Spleen (tissue), 11 donors: ENCODE measurements at regions not wholly inside any gene's neighbourhood (a gene's known extent, or its start where the extent isn't known, plus 50 kb on each side); places are given as distances from the start of the nearest gene placed in this dataset.

ENCODE experiments used
- DNase-seq: peaks from one replicate; pipeline ENCODE4 v3.0.0-alpha.2; 2020
- H3K27ac ChIP-seq, 8 donors: fragments of 200-600 bp; sonication (generic) in 7 of 8; 1 replicate in 4 of 8; 2 replicates in 4 of 8; pipeline versions ENCODE4 v1.5.0 to v1.8.0; 2016 to 2021; ENCODE audit warnings: inconsistent platforms in 4 of 8, mild to moderate bottlenecking in 4 of 8, moderate library complexity in 1 of 8
- H3K27me3 ChIP-seq, 7 donors: fragments of 200-600 bp; sonication (generic) in 6 of 7; replicated peaks in 1 of 7; 1 replicate in 4 of 7; 2 replicates in 3 of 7; pipeline versions ENCODE4 v1.5.0 to v1.8.0; 2016 to 2021; ENCODE audit warnings: inconsistent platforms in 3 of 7, mild to moderate bottlenecking in 1 of 7
- H3K36me3 ChIP-seq, 6 donors: fragments of 200-600 bp; sonication (generic) in 5 of 6; 1 replicate in 4 of 6; 2 replicates in 2 of 6; pipeline versions ENCODE4 v1.5.0 to v1.8.0; 2016 to 2021; ENCODE audit warnings: inconsistent platforms in 2 of 6
- H3K4me1 ChIP-seq, 6 donors: fragments of 200-600 bp; sonication (generic) in 5 of 6; 1 replicate in 3 of 6; 2 replicates in 3 of 6; pipeline versions ENCODE4 v1.5.0 to v1.8.0; 2016 to 2021; ENCODE audit warnings: inconsistent platforms in 3 of 6
- H3K4me3 ChIP-seq, 8 donors: fragments of 200-600 bp; sonication (generic) in 7 of 8; 1 replicate in 4 of 8; 2 replicates in 4 of 8; pipeline versions ENCODE4 v1.5.0 to v1.8.0; 2016 to 2021; ENCODE audit warnings: inconsistent platforms in 4 of 8, mild to moderate bottlenecking in 4 of 8, moderate library complexity in 2 of 8
- H3K9me3 ChIP-seq, 8 donors: fragments of 200-600 bp; sonication (generic) in 7 of 8; 1 replicate in 4 of 8; 2 replicates in 4 of 8; pipeline versions ENCODE4 v1.5.0 to v1.8.0; 2016 to 2021; ENCODE audit warnings: inconsistent platforms in 4 of 8
- POLR2A ChIP-seq, 3 donors: fragments of 450-650 bp; IDR thresholded peaks; one replicate each; pipeline ENCODE4 v1.5.1; 2017; ENCODE audit warnings: antibody characterized with exemption in 3 of 3, mild to moderate bottlenecking in 1 of 3
- POLR2AphosphoS5 ChIP-seq, 3 donors: sonication (generic); formaldehyde crosslinking; IDR thresholded peaks; one replicate each; pipeline ENCODE4 v1.5.1; 2017; ENCODE audit warnings: antibody characterized with exemption in 3 of 3
- WGBS, 5 donors: extraction: QIAGEN DNeasy Blood & Tissue Kit in 3 of 5; methylation state at CpG; one replicate each; pipeline versions ENCODE4 v1.1.5 to v1.1.7; 2013 to 2018; 5-methylcytosine and 5-hydroxymethylcytosine counted together
- intact Hi-C: fragments of 100-400 bp; cut with DNase I; formaldehyde crosslinking; loops from one replicate; pipeline ENCODE4 v1.15.0; 2023; ENCODE audit warnings: low total_unique reads
- TF ChIP-seq, protein P1 (sequence below), 11 experiments: fragments of 200-600 bp in 7 of 11; fragments of 450-650 bp in 4 of 11; sonication (generic) in 4 of 11; IDR thresholded peaks in 8 of 11; conservative IDR thresholded peaks in 3 of 11; 1 replicate in 7 of 11; 2 replicates in 4 of 11; pipeline versions ENCODE4 v1.4.0 to v1.8.0; 2016 to 2021; ENCODE audit warnings: antibody characterized with exemption in 11 of 11, inconsistent platforms in 4 of 11, mild to moderate bottlenecking in 1 of 11
- donor health status: healthy with polysubstance abuse.
- donor health status: DM: no; HTN: no; CAD: no; lungs with moderate emphysema.
- donor health status: DM: no; HTN: no; CAD: no.
- donor health status: Bipolar disorder and iron deficiency.
- donor health status: healthy.
- donor health status: DM: no; HTN: no; CAD: no.
- donor health status: DM: yes; HTN: yes; CAD: no.

DNA sequence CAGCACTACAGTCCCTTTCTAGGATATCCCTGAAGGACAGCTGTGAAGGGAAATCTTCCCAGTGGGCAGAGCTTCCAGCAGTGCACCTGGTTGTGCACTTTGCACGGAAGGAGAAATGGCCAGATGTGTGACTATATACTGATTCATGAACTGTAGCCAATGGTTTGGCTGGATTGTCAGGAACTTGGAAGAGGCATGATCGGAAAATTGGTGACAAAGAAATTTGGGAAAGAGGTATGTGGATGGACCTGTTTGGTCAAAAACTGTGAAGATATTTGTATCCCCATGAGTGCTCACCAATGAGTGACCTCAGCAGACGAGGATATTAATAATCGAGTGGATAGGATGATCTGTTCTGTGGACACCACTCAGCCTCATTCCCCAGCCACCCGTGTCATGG is 582.2 kb downstream of the CPS1 start:
- Histone ChIP-seq H3K4me1 (no peaks in the 10 kb centered on the region), H3K27me3 (no peaks in the 10 kb centered on the region), H3K9me3 (peaks cover 0 to 4% (median 0%) of the 10 kb centered on the region in 8 donors), H3K36me3 (no peaks in the 10 kb centered on the region), H3K27ac (no peak overlapping the region), H3K4me3 (no peak overlapping the region)
- TF ChIP-seq POLR2A (IDR thresholded peaks at IDR 0.05) (no peak), POLR2AphosphoS5 (IDR thresholded peaks at IDR 0.05) (no peak)
- TF ChIP-seq, protein P1, sequence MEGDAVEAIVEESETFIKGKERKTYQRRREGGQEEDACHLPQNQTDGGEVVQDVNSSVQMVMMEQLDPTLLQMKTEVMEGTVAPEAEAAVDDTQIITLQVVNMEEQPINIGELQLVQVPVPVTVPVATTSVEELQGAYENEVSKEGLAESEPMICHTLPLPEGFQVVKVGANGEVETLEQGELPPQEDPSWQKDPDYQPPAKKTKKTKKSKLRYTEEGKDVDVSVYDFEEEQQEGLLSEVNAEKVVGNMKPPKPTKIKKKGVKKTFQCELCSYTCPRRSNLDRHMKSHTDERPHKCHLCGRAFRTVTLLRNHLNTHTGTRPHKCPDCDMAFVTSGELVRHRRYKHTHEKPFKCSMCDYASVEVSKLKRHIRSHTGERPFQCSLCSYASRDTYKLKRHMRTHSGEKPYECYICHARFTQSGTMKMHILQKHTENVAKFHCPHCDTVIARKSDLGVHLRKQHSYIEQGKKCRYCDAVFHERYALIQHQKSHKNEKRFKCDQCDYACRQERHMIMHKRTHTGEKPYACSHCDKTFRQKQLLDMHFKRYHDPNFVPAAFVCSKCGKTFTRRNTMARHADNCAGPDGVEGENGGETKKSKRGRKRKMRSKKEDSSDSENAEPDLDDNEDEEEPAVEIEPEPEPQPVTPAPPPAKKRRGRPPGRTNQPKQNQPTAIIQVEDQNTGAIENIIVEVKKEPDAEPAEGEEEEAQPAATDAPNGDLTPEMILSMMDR (IDR thresholded peaks at IDR 0.05 in 8 of 11, conservative IDR thresholded peaks at IDR 0.05 in 3 of 11): no peak
- 75 to 89% (median 87%) methylated on average over 5 of the region's 5 CpGs for WGBS, 5 donors
- intact Hi-C loops: no loop called here
- peak; percentile 6 for DNase-seq

DNA sequence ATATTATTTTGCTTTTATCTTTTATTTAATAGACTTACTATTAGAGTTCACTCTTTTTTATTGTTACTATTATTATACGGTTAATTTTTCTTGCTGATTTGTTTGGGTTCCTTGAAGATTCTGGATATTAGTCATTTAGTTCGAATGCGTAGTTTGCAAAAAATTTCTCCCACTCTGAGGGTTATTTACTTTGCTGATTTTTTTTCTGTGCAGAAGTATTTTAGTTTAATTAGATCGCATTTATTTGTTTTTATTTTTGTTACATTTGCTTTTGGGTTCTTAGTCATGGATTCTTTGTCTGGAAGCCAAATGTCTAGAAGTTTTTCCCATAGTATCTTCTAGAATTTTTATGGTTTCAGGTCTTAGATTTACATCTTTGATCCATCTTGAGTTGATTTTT is 585.2 kb downstream of the CPS1 start:
- H3K36me3 ChIP-seq: no peaks in the 10 kb centered on the region

DNA sequence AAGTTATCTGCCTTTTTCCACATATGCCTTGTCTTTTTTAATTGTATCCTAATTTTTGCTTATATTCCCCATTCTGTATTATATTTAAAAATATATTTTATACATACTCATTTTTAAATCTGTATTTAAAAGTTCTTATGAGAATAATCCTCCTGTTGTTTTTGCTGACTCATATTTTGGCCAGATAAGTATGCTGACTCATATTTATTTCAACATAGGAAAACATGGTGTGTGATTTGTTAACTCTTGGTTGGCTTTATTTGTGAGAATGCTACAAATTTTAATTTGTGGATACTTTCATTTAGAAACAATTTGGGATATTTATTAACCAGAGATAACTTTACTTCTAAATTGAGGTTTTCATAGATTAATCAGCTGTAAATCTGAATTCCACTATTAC is 587.7 kb downstream of the CPS1 start:
- H3K4me3 ChIP-seq: no peak overlapping the region
- no peaks in the 10 kb centered on the region for H3K36me3 ChIP-seq
- intact Hi-C loops: no loop called here
- no peak for TF ChIP-seq POLR2A (IDR thresholded peaks at IDR 0.05)
- H3K27ac ChIP-seq: no peak overlapping the region
- H3K4me1 ChIP-seq: no peaks in the 10 kb centered on the region
- H3K9me3 ChIP-seq: peaks cover 0 to 12% (median 2%) of the 10 kb centered on the region in 8 donors
- no peaks in the 10 kb centered on the region for H3K27me3 ChIP-seq
- DNase-seq: no peak

More for the DNA sequence above, 585.2 kb downstream of the CPS1 start:
- Histone ChIP-seq H3K27me3 (no peaks in the 10 kb centered on the region), H3K9me3 (peaks cover 0 to 12% (median 2%) of the 10 kb centered on the region in 8 donors), H3K27ac (no peak overlapping the region), H3K4me3 (no peak overlapping the region), H3K4me1 (no peaks in the 10 kb centered on the region)
- intact Hi-C loops: no loop called here
- DNase-seq: no peak
- 70 to 95% (median 87%) methylated on average over 4 of the region's 4 CpGs for WGBS, 5 donors
- TF ChIP-seq, protein P1 (IDR thresholded peaks at IDR 0.05 in 8 of 11, conservative IDR thresholded peaks at IDR 0.05 in 3 of 11): no peak
- TF ChIP-seq POLR2AphosphoS5 (IDR thresholded peaks at IDR 0.05) (no peak), POLR2A (IDR thresholded peaks at IDR 0.05) (no peak)

DNA sequence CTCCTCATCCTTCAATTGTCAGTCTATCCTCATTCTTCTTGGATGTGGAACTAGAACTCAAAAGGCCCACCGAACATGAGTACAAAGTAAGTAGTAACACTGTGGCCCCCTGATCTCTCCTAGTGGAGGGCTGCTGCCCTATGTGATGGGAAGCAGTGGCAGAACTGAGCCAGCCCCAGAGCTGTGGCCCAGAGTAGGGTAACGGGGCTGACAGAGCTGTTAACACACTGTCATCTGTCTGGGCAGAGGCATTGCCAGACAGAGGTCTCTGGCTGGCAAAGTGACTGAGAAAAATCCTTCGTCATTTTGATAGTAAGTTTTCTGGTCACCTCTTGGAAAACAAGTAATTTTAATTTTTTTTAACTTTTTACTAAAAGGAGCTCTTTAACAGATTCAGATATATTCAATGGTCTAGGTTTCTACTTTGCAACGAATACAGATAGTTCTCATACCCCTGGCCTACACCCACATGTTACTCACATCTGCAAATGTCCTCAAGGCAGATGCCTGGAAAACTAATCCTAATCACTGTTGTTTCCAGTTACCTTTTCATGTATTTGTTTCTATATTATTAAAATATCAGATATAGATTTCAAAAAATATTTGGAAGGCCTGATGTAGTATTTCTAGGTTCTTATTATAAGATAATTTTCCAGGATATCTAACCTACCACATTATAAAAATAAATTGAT is 588.7 kb downstream of the CPS1 start:
- peaks cover 0 to 12% (median 2%) of the 10 kb centered on the region in 8 donors for H3K9me3 ChIP-seq
- H3K36me3 ChIP-seq: no peaks in the 10 kb centered on the region
- H3K27ac ChIP-seq: no peak overlapping the region
- TF ChIP-seq POLR2AphosphoS5 (IDR thresholded peaks at IDR 0.05) (no peak), POLR2A (IDR thresholded peaks at IDR 0.05) (no peak)
- TF ChIP-seq, protein P1 (IDR thresholded peaks at IDR 0.05 in 8 of 11, conservative IDR thresholded peaks at IDR 0.05 in 3 of 11): no peak
- no peaks in the 10 kb centered on the region for H3K4me1 ChIP-seq
- WGBS, 5 donors: 68 to 88% (median 76%) methylated on average over 4 of the region's 4 CpGs
- H3K4me3 ChIP-seq: no peak overlapping the region
- peak; percentile 22 for DNase-seq
- intact Hi-C loops: no loop called here
- no peaks in the 10 kb centered on the region for H3K27me3 ChIP-seq
